ENCODE measurements at regions not wholly inside any gene's neighbourhood (a gene's known extent, or its start where the extent isn't known, plus 50 kb on each side); places are given as distances from the start of the nearest gene placed in this dataset.
"Not testable (repeated sequence)": the region's sequence is repeated elsewhere in the genome, so short reads cannot be mapped to it uniquely, and the experiment has no call there.

DNA sequence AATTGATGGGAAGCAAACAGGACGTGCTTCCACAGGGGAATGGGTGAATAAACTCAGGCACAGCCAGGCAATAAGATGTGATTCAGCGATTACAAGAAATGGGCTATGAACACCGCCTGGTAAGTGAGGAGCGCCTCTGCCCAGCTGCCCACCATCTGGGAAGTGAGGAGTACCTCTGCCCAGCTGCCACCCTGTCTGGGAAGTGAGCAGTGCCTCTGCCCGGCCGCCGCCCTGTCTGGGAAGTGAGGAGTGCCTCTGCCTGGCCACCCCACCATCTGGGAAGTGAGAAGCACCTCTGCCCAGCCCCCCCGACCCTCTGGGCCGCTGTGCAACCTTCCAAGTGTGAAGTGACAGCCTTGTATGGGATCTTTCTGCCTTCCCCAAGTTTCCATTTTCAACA lies 73.2 kb upstream of the PRR5 start:
- DNase-seq = no peak

DNA sequence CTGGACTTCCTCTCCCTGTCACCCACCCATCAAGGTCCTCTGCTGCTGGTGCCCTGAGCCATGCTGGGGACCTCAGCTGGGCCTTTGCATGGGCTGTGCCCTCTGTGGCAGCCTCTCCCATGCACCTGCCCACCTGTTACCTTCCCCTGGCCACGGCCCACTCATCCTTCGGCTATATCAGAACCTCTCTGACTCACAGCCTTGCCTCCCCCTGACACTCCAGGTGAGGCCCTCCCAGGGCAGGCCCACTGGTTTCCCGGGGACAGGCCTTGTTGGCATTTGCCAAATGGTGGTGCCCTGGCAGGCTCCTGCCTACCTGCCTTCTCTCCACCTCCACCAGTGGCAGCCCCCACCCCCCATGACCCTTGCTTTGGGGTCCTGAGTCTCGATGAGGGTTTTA lies 73.7 kb upstream of the PRR5 start:
- DNase-seq = no peak

DNA sequence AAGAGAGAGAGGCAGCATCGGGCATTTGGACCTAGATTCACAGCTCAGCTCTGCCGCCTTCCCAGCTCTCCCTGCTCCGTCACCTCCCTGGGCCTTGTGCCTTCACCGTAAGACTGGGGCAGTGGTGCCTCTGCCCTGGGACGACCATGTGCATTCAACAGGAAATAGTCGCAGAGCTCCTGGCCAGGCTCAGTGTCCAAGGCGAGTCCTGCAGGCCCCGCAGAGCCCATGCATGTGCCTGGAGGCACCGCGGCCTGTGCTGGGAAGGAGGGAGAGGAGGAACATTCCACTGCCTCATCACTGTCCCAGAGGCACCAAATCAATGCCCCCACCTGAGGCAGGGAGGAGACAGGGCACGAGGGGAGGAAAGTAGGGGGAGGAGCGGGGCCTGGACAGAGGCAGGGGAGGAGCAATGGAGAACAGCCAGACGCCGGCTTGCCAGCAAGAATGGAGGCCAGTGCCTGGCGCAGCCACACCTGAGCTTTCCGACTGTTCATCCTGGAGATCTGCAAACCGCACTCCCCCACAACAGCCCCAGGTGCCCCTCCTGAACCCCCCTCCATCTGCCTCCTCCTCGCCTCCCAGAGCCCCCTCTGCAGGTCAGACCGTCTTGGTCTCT lies 74.4 kb upstream of the PRR5 start:
- no peak for DNase-seq

DNA sequence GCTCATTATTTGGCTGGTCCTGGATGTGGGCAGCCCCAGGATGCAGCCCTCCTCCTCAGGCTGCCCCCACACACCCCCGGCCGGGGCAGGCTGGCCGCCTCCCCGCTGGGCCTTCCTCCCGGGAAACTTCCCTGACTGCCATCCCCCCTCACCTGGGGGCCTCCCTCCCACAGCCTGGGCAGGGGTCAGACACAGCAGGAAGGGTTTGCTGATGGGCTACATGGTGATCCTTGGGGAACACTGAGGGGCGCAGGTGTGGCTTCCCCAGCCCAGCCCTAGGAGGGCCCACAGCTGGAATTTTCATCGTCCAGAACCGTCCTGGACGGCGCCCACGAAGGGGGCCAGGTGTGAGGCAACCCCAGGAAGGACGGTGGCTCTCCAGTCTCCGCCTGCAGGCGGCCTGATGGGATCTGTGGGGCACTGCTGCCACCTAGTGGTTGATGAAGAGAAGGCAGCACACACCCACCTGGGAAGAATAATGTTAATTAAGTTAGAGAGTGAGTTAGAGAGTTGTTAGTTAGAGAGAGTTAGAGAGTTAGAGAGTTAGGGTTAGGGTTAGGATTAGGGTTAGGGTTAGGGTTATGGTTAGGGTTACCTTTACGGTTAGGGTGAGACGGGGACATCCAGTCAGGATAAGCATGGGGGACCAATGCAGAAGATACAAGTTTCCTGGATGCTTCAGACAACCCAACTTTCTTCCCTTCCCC lies 75.9 kb upstream of the PRR5 start:
- peak; percentile 22 for DNase-seq

DNA sequence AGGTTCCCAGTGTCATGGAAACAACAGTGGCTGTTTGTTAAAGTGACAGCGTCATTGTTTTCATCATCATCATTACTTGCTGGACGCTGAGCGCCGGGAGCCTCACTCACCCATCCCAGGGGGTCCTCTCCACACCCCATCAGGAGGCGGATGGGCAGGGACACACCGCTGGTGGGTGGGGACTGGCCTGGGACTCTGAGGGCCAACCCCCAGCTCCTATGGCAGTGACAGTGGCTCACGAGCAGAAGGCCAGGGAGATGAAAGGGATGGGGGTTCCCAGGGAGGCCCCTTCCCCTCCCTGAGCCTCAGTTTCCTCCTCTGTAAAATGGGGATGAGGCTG lies 76.6 kb upstream of the PRR5 start:
- DNase-seq = no peak

DNA sequence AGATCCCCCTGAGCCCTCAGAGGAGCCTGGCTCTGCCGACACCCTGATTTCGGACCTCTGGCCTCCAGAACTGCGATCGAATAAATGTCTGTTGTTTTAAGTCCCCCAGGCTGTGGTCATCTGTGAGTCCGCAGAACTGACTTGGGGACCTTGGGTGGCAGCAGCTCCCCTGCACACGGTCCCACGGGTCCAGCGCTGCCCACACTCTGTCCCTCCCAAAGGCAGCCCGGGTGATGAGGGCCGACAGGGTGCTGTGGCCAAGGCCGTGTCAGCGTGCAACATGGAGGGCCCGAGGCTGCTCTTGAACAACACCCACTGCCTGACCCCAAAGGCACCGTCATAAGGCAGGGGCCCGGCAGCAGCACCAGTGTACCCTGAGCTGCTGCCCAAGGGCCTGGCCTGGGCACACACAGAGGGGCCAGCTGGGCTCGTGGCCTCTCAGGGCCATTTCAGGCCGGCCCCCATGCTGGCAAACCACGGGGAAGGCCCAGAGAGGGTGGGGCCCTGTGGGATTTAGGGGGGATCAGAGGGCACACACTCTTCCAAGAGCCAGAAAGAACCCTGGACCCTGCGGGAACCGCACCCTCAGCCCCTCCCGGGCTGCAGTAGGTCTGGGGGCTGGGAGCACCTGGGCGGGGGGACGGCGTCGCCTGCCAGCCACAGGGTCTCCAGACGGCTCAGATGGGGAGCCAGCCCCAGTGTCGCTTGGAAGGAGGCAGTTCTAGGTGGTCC lies 77.1 kb upstream of the PRR5 start:
- no peak for DNase-seq

DNA sequence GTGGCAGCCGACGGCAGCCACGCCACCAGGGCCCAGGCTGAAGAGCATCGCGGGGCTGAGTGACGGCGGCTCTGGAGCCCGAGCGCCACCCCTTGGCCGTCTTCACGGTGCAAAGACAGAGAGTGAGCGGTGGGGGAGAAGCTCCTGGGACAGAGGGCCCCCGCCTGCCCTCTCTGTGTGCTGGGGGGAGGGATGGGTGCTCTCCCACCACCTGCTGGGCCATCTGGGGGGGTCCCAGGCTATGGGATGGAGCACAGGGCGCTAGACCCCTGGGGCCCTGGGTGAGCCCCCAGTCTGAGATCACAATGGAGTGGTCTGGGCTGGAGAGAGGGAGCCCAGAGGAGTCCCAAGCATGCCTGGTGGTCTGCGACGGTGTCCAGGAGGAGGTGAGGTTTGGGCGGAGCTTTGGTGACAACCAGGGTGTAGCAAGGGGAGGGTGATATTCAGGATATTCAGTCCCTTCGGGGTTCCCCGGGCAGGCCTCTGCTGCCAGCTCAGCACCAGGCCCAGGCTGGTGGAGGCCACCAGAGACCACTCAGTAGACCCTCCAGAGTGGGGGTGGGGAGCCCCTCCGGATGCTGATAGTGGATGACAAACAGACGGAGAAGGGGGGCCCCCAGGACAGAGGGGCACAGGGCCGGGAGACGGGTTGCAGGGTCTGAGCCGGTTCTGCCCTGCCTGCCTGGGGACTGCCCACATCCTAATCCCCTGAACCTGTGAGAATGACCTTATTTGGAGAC lies 78.1 kb upstream of the PRR5 start:
- no peak for DNase-seq

DNA sequence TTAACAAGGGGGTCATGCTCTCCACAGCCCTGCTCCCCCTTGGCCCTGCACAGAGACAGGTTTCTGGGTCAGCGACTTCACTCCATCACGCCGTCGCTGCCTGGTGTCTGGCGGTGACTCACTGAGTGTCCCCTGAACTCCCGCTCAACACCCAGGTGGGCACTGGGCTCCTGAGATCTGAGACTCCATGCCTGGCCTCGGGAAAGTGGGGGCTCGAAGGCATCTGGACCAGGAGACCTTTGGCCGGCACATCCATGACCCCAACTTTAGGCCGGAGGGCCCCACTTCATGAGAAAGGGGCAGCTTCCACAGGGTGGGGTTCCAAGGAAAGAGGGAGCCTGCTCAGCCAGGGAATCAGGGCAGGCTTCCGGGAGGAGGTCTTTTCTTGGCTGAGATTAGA lies 79.3 kb upstream of the PRR5 start:
- DNase-seq = no peak

DNA sequence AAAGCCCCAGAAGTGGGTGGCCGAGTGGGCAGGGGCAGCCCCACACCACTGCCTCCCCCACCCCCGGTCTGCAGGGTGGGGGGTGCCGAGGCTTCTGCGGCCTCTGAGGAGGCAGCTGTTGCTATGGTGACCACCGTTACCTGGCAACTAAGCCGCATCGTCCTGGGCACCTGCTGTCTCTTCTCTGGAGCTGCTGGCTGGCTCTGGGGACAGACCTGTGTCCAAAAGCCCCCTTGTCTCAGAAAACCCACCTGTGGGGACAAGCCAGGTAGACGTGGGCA lies 79.9 kb upstream of the PRR5 start:
- no peak for DNase-seq

DNA sequence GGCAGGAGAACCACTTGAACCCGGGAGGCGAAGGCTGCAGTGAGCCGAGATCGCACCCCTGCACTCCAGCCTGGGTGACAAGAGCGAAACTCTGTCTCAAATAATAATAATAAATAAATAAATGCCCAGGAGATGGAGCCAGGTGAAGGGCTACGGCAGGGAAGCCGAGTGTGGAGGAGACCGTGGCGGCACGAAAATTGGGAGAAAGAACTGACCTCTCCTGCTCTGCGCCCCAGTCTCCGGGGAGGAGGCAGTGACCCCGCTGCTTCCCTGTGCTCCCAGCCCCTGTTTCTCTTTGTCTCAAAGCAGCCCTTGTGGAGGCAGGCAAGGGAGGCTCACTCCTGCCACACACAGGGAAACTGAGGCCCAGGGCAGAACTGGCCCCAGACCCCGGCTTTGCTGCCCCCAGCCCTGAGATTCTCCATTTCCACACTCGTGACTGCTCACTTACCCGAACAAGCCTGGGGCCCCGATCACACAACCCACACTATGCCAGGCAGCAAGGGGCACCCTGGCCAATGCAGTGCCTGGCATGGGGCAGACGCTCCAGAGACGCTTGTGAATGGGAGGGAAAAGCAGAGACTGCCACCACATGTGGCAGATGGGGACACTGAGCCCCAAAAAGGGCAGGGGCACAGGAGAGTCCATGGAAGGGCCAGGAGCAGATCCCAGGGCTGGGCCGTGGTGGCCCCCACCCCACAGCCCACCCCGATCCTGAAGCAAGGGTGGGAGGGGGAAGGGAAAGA lies 80.4 kb upstream of the PRR5 start:
- DNase-seq = no peak

DNA sequence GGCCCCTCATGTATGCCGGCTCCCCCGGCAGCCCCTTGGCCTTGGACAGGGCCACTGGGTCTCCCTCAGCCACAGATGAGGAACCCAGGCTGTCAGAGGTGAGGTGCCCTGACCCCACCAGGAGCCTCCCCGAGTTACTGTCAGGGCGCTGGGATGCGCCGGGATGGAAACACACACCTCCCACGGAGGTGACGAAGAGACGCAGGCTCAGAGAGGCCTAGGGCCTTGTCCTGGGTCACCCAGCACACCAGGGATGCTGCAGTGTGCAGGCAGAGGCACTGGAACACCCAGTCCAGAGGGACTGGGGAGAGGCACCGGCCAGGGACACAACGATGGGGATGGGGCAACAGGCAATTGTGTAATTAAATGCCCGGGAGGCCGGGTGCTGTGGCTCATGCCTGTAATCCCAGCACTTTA lies 81.2 kb upstream of the PRR5 start:
- DNase-seq = no peak

DNA sequence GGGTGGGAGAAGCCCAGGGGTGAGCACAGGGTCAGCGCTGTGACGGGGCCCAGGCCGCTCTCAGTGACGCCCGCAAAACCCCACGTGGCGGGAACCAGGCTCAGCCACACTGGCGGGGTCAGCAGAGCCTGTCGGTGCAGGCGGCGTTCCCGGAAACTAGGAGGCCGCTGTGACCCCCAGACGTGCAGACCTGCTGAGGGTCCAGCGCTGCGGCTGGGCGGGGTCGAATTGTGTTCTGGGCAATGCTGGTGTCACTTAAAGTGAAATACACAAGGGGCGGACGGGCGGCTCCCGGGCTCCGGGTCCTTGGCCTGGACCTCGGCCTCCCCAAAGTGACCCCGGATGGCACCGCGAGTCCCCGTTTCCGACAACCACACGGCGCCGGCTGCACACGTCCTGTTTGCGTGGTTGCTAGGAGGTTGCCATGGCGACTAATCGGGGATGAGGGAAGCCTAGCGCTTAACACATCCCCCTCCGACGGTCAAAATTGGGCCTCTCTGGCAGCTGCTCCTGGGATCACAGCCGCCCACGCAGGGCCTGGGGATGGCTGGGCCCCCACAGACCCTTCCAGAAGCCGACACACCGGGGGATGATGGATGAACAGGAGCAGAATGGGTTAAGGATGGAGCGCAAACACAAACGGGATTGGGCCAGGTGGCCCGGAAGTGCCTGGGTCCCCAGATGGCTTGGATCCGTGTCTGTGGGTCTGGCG lies 81.7 kb upstream of the PRR5 start:
- DNase-seq = peak; percentile 28

DNA sequence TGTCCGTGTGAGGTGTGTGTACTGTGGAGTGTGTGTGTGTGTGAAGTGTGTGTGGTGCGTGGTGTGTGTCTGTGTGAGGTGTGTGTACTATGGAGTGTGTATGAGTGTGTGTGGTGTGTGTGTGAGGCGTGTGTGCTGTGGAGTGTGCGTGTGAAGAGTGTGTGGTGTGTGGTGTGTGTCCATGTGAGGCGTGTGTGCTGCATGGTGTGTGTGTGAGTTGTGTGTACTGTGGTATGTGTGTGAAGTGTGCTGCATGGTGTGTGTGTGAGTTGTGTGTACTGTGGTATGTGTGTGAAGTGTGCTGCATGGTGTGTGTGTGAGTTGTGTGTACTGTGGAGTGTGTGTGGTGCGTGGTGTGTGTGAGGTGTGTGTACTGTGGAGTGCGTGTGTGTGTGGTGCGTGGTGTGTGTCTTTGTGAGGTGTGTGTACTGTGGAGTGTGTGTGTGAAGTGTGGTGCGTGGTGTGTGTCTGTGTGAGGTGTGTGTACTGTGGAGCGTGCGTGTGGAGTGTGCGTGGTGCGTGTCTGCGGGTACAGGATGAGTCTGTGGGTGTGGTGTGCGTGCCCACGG lies 82.4 kb upstream of the PRR5 start:
- DNase-seq = not testable (repeated sequence)

DNA sequence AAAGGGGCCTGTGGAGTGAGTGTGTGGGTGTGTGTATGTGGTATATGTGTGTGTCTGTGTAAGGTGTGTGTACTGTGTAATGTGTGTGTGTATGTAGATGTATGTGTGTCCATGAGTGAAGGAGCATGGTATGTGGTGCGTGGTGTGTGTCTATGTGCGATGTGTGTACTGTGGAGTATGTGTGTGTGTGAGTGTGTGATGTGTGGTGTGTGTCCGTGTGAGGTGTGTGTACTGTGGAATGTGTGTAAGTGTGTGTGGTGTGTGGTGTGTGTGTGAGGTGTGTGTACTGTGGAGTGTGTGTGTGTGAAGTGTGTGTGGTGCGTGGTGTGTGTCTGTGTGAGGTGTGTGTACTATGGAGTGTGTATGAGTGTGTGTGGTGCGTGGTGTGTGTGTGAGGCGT lies 83.1 kb upstream of the PRR5 start:
- not testable (repeated sequence) for DNase-seq

DNA sequence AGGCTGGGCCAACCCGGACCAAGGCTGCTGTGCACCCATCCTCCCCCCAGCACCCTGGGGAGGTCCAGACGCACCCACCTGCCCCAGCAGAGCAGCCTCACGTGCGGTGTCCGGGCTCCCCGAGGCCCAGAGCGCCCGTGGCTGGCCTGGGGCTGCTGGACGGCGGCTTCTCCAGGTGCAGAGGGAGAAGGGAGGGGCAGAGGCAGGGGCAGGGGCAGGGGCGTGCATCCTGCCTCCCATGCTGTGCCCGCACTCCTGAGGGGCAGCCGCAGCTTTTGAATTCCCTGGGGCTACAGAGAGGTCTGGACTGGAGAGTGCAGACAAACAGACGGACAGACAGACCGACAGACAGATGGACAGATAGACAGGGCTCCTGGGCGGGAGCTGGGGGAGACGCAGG lies 83.6 kb upstream of the PRR5 start:
- no peak for DNase-seq

DNA sequence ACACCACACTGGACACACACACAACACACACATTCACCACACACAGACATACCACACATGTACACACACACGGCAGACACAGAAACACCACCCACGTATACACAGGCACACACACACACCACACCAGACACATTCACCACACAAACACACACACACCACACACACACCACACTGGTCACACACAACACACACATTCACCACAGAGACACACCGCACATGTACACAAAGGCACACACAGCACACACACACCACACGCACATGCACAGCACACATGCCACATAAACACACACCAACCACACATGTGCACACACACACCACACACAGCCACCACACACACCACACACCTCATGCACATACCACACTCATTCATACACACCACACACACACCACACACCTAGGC lies 84.2 kb upstream of the PRR5 start:
- no peak for DNase-seq

DNA sequence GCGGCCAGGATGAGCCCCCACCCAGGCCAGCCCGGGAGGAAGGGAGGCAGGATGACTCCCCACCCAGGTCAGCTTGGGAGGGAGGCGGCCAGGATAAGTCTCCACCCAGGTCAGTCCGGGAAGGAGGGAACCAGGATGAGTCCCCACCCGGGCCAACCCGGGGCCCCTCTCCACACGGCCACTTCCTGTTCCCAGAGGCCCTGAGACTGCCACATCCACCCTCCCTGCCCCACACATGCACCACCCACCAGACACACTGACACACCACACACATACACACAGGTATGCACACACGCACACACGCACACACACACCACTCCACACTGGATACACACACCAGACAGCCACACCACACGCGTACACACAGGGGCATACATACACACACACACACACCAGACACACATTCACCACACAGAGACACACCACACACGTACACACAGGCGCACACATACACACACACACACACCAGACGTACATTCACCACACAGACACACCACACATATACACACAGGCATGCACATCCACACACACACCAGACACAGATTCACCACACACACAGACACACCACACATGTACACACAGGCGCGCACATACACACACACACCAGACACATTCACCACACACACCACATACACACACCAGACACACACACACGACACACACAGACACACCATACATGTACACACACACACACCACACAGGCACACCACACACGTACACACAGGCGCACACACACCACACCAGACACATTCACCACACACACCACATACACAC lies 84.9 kb upstream of the PRR5 start:
- no peak for DNase-seq

DNA sequence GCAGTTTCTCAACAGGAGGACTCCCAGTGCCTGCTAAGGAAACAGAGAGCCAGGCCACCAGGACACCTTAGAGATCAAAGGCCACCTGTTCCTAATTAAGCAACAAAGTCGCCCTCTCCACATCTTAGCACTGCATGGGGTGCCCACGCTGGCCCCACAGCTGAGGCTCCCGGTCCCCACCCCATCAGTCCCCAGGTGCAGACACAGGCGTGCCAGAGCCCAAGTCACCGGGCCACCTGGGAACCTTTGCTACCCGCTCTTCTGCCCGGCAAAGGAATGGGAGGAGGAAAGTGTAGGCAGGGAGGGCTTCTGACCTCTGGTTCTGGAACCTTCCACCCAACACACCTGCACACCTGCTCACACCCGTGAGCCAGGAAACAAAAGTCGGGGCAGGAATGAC lies 85.5 kb upstream of the PRR5 start:
- no peak for DNase-seq

DNA sequence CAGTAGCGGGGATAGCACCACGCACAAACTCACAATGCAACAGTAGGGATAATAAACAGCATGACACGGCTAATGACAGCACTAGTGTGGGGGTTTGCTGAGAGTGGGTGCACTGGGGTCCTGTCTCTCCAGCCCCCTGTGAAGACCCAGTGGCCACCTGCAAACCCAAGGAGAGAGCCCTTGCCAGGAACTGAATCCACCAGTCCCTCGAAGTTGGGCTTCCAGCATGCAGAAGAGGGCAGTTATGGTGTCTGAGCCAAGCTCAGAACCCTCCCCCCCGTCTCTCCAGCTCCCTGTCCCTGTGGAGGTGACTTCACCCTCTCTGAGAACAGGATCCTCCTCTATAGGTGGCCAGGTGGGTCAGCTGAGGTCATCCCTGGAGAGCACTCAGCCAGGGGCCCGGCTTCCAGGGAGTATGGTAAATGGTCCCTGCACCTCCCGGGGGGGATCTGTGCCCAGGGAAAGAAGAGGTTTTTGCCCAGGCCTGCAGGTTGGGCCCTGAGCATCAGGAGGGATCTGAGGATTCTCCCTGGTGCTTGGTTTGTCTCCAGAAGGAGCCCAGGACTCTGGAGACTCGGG lies 86.3 kb upstream of the PRR5 start:
- DNase-seq = no peak

DNA sequence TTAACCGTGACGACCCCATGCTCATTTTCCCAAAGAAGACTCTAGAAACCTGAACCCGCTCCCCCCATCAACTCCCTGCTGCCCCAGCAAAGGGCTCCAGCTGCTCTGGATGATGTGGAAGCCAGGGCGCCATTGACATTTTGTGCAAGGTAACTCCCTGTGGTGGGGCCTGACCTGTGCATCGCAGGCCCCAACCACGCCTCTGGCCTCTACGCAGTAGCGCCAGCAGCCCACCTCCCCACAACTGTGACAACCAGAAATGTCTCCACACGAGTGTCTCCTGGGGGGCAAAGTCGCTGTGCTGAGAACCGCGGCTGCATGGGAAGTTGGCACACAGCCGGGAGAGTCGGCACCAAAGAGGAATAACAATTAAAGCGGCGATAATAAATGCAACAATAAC lies 86.9 kb upstream of the PRR5 start:
- no peak for DNase-seq

DNA sequence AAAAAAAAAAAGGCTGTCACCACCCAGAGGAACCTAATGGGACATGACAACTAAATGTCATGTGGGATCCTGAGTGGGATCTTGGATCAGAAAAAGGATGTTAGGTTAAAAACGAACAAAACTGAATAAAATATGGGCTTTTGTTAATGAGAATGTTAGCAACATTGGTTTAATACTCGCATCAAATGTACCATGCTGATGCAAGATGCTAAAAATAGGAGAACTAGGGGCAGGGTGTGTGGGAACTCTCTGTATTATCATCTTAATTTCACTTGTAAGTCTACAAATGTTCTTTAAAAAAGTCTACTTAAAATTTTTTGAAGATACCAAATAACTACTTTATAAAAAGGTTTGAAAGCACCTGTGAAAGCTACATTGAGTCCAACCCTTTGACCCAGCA lies 88.8 kb upstream of the PRR5 start:
- DNase-seq = no peak

All from occipital lobe (tissue), 1 donor.